HG03025 (cell line): ENCODE measurements at regions not wholly inside any gene's neighbourhood (a gene's known extent, or its start where the extent isn't known, plus 50 kb on each side); places are given as distances from the start of the nearest gene placed in this dataset.

Experiments
- ATAC-seq: cut with Tn5 transposase; IDR thresholded peaks from one replicate; pipeline ENCODE4 v1.9.1; 2021; ENCODE audit warnings: mild to moderate bottlenecking, moderate library complexity; ENCODE audit not compliant: unreplicated experiment, low FRiP score

- ATAC-seq, result no peak
Observed at GRCh38 chr9:91150998-91151717, 210.6 kb downstream of the AUH start.

- no peak for ATAC-seq
Observed at GRCh38 chr9:91151718-91152095, 210.0 kb downstream of the AUH start.

GRCh38 chr9:91154686-91155085 is 207.0 kb downstream of the AUH start:
- no peak for ATAC-seq

DNA sequence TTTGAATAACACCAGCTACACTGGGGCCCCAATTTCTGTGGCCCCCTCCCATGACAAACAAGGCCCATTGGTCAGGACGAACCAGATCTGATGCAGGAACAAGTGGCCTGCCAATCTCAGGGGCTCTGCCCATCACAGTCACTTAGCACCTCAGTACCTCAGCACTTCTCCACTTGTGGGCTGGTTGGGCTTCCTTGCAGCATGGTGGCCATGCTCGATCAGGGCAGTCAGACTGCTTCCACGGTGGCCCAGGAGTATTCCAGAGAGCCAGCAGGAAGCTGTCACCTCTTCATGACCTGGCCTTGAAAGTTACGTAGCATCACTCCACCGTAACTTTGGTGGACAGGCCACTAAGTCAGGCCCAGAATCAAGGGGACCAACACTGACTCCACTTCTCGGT is 206.5 kb downstream of the AUH start:
- ATAC-seq, result no peak

- ATAC-seq, result no peak
Observed at GRCh38 chr9:91155746-91156376, 205.9 kb downstream of the AUH start.

GRCh38 chr9:91156451-91157234 is 205.1 kb downstream of the AUH start:
- ATAC-seq, result no peak

GRCh38 chr9:91157883-91158282 is 203.8 kb downstream of the AUH start:
- ATAC-seq, result no peak

DNA sequence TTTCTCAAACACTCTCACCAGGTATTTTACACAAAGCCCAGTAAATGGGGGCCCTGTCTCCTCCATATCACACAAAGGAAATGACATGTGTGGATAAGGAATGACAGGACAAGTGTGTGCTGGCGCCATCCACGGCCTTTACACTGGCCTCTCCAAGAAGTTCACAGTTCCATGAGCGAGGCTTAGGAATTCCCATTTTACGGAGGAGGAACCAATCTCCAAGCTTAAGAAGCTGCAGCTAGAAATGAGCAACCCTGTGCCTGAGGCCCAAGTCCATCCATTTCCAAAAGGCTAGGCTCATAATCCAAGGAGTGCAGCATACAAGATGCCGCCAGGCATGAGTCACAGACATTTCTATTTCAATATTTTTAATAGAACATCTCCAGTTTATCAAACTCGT is 203.4 kb downstream of the AUH start:
- no peak for ATAC-seq

- ATAC-seq, result no peak
Observed at GRCh38 chr9:91158946-91159345, 202.8 kb downstream of the AUH start.

DNA sequence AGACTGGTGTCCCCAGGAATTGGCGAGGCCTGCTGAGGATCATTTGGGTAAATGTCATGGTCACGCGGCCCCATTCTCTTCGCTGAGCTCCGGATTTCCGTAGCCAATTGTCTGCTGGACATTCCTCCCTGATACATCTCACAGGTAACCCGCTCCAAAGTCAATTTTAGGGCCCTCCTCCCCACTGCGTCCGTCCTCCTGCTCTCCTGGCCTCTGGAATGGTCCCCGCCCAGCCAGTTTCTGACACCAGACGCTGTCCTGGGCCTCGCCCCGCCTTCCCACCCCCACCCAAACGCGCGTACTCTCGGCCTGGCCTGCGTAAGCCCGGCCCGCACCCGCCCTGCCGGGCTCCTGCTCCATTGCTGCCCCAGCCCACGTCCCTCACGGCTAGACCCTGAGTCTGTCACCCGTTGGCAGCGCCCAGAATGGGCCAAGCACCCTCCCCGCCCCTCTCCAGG is 202.0 kb downstream of the AUH start:
- no peak for ATAC-seq

DNA sequence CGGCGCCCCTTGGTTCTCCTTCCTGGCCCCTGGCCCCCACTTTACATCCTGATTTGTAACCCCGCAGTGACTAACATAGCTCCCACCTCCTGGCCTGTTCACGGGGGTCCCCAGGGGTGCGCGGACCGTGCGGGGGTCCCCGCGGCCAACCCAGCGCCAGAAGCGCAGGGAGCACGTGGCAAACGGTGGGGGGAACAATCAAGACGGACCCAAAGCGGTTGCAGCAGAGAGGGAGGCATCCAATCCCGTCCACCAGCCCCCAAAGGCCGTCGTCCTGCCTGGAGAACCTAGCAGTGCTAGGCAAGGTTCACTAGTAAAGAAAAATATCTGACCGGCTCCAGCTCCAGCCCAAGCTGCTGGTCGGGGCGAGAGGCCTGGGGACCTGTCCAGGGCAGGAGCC is 201.5 kb downstream of the AUH start:
- ATAC-seq, result no peak

DNA sequence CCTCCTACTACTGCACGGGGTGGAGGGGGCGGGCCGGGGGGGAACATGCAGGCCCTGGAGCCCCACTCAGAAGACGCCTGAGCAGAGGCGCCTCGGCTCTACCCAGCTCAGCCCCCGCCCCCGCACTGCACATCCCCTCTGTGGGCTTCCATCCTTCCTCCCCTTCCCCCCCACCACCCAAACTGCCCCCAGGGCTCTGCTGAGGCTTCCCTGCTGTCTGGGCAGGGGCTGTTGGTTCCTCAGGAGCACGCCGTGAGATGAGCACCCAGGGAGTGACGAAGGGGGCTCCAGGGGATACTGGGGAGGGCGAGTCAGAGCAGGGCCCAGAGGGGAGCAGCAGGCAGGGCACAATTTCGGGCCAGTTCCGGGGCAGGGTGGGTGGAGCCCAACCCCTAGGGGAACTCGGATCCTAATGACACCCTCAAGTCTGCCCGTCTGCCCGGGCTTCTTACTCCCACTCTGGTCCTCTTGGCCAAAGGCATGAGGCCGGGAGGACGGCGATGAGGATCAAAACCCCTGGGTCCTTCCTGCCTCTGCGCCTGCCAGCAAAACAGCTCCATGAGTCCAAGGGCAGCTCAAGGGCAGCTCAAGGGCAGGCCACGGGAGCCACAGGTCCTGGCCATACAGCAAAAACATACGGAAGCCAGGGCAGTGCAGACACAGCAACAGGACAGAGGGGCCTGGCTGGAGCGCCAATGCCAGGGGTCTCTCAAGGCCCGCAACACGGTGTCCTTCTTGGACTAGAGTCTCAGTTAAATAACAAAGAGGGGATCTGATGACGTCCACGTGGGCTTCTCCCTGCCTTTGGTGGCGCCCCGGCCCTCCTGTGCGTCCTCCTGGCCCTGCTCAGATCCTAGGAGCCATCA is 200.9 kb downstream of the AUH start:
- no peak for ATAC-seq

DNA sequence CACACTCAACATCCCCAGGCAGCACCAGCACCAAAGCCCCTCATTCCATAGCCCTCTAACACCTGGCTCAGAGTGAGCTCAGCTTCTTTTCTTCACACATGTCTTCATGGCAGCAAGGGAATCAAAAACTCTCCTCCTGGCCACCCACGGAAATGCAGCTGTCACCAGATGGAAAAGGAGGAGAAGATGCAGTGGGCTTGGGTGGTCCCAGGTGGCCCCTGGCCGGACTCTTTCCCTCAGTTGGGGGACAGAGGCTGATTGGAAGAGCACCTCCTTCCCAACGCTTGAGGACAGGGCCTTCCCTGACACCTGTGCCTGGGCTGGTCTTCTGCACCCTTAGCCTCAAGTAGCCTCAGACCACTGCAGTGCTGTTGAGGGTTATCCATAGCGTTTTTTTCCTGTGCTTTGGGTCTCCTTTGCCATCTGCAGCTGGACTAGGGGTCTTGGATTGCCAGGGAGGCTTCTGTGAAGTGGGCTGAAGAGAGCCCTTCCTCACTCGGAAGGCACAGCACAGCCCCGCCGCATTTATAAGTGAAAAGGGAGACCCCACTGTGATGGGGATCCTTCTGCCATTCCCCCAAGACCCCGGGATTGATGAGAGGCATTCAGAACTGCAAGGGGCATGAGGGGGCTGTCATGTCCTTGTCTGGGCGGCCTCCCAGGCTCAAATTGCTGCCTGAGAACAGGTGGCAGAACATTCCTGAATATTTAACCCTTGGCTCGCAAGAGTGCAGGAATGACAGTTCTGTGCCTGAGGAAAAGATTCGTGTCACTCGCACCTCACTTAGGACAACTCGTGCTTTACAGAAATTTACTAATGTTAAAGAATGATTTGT is 200.0 kb downstream of the AUH start:
- no peak for ATAC-seq

DNA sequence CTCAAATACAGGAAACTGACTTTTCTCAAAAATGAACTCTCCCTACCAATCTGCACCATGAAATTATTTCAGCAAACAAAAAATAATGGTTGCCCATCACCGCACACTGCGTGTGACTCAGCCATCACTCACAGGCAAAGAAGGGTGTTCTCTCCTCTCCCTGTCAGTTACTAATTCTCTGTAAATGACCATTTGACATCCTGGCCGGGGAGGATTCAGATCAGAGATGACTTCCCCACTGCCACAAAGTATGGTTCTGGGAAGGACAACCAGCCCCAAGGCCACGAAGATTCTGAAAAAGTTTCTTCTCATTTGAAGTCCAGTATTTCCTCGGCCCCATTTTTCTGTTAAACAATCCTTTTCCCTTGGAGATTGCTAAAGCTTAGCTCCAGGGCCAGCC is 199.4 kb downstream of the AUH start:
- ATAC-seq, result no peak

- no peak for ATAC-seq
Observed at GRCh38 chr9:91162784-91163443, 198.8 kb downstream of the AUH start.

GRCh38 chr9:91163444-91163772 is 198.3 kb downstream of the AUH start:
- ATAC-seq, result no peak

DNA sequence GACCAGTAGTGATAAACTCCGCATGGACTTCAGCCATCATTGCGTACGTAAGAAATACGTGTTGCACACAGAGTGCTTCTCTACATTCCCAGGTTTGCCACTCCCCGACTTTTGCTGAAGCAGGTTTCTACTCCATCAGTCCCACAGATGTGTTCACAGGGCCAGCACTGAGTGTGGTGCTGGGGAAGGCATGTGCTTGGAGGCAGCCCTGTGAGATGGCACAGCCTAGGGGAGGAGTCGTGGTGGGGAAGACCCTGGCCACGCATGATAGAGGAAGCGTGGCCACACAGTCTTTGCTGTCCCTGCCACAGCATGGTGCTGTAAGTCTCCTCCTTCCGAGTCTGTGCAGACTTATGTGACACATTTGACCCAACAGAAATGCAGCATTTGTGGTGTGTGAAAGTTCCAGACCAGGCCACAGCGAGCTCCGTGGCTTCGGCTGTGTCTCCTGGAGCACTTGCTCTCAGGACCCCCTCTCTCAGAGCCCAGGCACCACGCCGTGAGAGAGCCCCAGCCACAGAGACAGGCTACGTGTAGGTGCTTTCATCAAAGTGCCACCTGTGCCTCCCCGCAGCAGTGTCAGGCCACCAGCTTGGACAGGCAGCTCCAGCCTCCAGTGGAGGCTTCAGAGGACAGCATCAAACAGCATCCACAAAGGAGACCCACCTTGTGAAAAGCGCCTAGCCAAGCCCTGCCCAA is 197.8 kb downstream of the AUH start:
- no peak for ATAC-seq
